PC-3 (cell line): ENCODE measurements at regions not wholly inside any gene's neighbourhood (a gene's known extent, or its start where the extent isn't known, plus 50 kb on each side); places are given as distances from the start of the nearest gene placed in this dataset.

Experiments
- EZH2 ChIP-seq: fragments of 300-600 bp; sonication (generic); IDR thresholded peaks from one replicate; pipeline ENCODE4 v1.6.1; 2017; ENCODE audit warnings: antibody characterized with exemption, mild to moderate bottlenecking, low read length; ENCODE audit not compliant: unreplicated experiment
- EZH2phosphoT487 ChIP-seq: fragments of 300-600 bp; sonication (generic); IDR thresholded peaks from 2 replicates; pipeline ENCODE4 v1.6.1; 2018; ENCODE audit warnings: mild to moderate bottlenecking, antibody characterized with exemption, low read length, borderline replicate concordance
- TF ChIP-seq, protein P1 (sequence below): fragments of 300-600 bp; sonication (generic); conservative IDR thresholded peaks from 2 replicates; pipeline ENCODE4 v1.5.1; 2017; ENCODE audit warnings: antibody characterized with exemption, low read depth, mild to moderate bottlenecking, low read length

DNA sequence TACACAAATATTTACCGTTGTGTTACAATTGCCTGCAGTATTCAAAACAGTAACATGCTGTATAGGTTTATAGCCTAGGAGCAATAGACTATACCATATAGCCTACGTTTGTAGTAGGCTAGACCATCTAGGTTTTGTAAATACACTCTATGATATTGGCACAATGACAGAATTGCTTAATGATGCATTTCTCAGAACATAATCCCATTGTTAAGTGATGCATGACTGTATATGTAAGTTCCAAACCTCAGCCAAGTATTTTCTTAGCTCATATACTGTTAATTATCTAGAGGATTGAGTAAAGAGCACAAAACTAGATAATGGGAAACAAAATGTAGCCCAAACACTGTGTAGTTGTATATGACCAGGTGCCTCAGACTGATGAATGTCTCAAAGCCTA, 220.1 kb downstream of the ANXA1 start:
- TF ChIP-seq, protein P1, sequence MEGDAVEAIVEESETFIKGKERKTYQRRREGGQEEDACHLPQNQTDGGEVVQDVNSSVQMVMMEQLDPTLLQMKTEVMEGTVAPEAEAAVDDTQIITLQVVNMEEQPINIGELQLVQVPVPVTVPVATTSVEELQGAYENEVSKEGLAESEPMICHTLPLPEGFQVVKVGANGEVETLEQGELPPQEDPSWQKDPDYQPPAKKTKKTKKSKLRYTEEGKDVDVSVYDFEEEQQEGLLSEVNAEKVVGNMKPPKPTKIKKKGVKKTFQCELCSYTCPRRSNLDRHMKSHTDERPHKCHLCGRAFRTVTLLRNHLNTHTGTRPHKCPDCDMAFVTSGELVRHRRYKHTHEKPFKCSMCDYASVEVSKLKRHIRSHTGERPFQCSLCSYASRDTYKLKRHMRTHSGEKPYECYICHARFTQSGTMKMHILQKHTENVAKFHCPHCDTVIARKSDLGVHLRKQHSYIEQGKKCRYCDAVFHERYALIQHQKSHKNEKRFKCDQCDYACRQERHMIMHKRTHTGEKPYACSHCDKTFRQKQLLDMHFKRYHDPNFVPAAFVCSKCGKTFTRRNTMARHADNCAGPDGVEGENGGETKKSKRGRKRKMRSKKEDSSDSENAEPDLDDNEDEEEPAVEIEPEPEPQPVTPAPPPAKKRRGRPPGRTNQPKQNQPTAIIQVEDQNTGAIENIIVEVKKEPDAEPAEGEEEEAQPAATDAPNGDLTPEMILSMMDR: no peak
- TF ChIP-seq EZH2 (no peak), EZH2phosphoT487 (no peak)
